ENCODE measurements at regions not wholly inside any gene's neighbourhood (a gene's known extent, or its start where the extent isn't known, plus 50 kb on each side); places are given as distances from the start of the nearest gene placed in this dataset.

GRCh38 chr13:80177327-80177726 is 163.6 kb downstream of the SPRY2 start:
- H3K4me3 ChIP-seq (ENCODE audit: control insufficient read depth in 2 of 3, extremely low read depth in 1 of 3, insufficient read depth in 2 of 3, low read depth in 1 of 3, low read length in 3 of 3) = no peak overlapping the region
- no peaks in the 10 kb centered on the region for H3K9me3 ChIP-seq (ENCODE audit: control insufficient read depth, low read depth, low read length)
- H3K36me3 ChIP-seq (ENCODE audit: control insufficient read depth in 2 of 2, extremely low read depth in 1 of 2, insufficient read depth in 2 of 2, low read length in 2 of 2) = no peaks in the 10 kb centered on the region
- no peaks in the 10 kb centered on the region for H3K9me1 ChIP-seq (ENCODE audit: control insufficient read depth, extremely low read depth, insufficient read depth, low read length)
- H3K79me2 ChIP-seq (ENCODE audit: control insufficient read depth, insufficient read depth, low read length) = no peaks in the 10 kb centered on the region
- dilution Hi-C loops (cut with MboI; ENCODE audit: extremely low pct_ligation_motif_present, low sequenced_read_pairs) = no loop called here
- TF ChIP-seq, protein P1, sequence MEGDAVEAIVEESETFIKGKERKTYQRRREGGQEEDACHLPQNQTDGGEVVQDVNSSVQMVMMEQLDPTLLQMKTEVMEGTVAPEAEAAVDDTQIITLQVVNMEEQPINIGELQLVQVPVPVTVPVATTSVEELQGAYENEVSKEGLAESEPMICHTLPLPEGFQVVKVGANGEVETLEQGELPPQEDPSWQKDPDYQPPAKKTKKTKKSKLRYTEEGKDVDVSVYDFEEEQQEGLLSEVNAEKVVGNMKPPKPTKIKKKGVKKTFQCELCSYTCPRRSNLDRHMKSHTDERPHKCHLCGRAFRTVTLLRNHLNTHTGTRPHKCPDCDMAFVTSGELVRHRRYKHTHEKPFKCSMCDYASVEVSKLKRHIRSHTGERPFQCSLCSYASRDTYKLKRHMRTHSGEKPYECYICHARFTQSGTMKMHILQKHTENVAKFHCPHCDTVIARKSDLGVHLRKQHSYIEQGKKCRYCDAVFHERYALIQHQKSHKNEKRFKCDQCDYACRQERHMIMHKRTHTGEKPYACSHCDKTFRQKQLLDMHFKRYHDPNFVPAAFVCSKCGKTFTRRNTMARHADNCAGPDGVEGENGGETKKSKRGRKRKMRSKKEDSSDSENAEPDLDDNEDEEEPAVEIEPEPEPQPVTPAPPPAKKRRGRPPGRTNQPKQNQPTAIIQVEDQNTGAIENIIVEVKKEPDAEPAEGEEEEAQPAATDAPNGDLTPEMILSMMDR (optimal IDR thresholded peaks at IDR 0.05 in 1 of 3, IDR thresholded peaks at IDR 0.05 in 1 of 3, conservative IDR thresholded peaks at IDR 0.05 in 1 of 3; ENCODE audit: extremely low read depth in 1 of 3, insufficient read depth in 2 of 3, low read length in 3 of 3) = no peak
- no peak for TF ChIP-seq EZH2 (IDR thresholded peaks at IDR 0.05; ENCODE audit: low read length)
- H3K4me1 ChIP-seq (ENCODE audit: control insufficient read depth, extremely low read depth, insufficient read depth, low read length) = peaks cover 3% of the 10 kb centered on the region
- H3K27me3 ChIP-seq (ENCODE audit: control insufficient read depth, extremely low read depth, insufficient read depth, low read length) = no peaks in the 10 kb centered on the region
- DNase-seq (ENCODE audit: low read depth, low spot score) = peak; percentile 5
- H3K27ac ChIP-seq (ENCODE audit: control insufficient read depth, insufficient read depth, low read length) = no peak overlapping the region
- FAIRE-seq = peak; percentile 65
- H4K20me1 ChIP-seq (ENCODE audit: control insufficient read depth, extremely low read depth, insufficient read depth, low read length) = no peaks in the 10 kb centered on the region
- H3K4me2 ChIP-seq (ENCODE audit: control insufficient read depth, extremely low read depth, insufficient read depth, low read depth, low read length) = no peak overlapping the region
- H2AFZ ChIP-seq (ENCODE audit: control insufficient read depth, low read length) = no peak overlapping the region
- H3K9ac ChIP-seq (ENCODE audit: control insufficient read depth, extremely low read depth, insufficient read depth, low read length) = no peak overlapping the region

DNA sequence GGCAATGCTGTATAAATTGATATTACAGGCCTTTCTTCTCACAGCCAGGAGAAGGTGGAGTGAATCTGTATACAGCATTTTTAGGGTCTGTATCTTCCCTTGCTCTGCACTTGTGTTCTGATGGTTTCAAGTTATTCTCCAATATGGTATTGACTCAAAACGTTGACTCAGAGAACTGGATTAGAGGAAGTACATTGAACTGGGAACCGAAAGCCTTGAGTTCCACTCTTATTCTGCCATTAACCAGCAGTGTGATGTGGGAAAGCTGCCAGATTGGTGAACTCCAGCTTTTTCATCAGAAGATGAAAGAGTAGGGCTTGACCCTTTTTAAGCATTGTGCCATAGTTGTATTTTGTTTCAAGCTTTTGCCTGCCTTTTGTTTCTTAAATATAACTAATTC is 167.7 kb downstream of the SPRY2 start:
- H2AFZ ChIP-seq (ENCODE audit: control insufficient read depth, low read length) = no peak overlapping the region
- no peaks in the 10 kb centered on the region for H3K36me3 ChIP-seq (ENCODE audit: control insufficient read depth in 2 of 2, extremely low read depth in 1 of 2, insufficient read depth in 2 of 2, low read length in 2 of 2)
- no peak for DNase-seq (ENCODE audit: low read depth, low spot score)
- TF ChIP-seq, protein P1 (optimal IDR thresholded peaks at IDR 0.05 in 1 of 3, IDR thresholded peaks at IDR 0.05 in 1 of 3, conservative IDR thresholded peaks at IDR 0.05 in 1 of 3; ENCODE audit: extremely low read depth in 1 of 3, insufficient read depth in 2 of 3, low read length in 3 of 3) = no peak
- no peak for TF ChIP-seq EZH2 (IDR thresholded peaks at IDR 0.05; ENCODE audit: low read length)
- FAIRE-seq = no peak
- no peak overlapping the region for H3K9ac ChIP-seq (ENCODE audit: control insufficient read depth, extremely low read depth, insufficient read depth, low read length)
- H4K20me1 ChIP-seq (ENCODE audit: control insufficient read depth, extremely low read depth, insufficient read depth, low read length) = no peaks in the 10 kb centered on the region
- H3K4me2 ChIP-seq (ENCODE audit: control insufficient read depth, extremely low read depth, insufficient read depth, low read depth, low read length) = no peak overlapping the region
- no peaks in the 10 kb centered on the region for H3K9me3 ChIP-seq (ENCODE audit: control insufficient read depth, low read depth, low read length)
- peaks cover 3% of the 10 kb centered on the region for H3K4me1 ChIP-seq (ENCODE audit: control insufficient read depth, extremely low read depth, insufficient read depth, low read length)
- H3K27me3 ChIP-seq (ENCODE audit: control insufficient read depth, extremely low read depth, insufficient read depth, low read length) = no peaks in the 10 kb centered on the region
- no peak overlapping the region for H3K27ac ChIP-seq (ENCODE audit: control insufficient read depth, insufficient read depth, low read length)
- no peaks in the 10 kb centered on the region for H3K9me1 ChIP-seq (ENCODE audit: control insufficient read depth, extremely low read depth, insufficient read depth, low read length)
- H3K79me2 ChIP-seq (ENCODE audit: control insufficient read depth, insufficient read depth, low read length) = no peaks in the 10 kb centered on the region
- no peak overlapping the region for H3K4me3 ChIP-seq (ENCODE audit: control insufficient read depth in 2 of 3, extremely low read depth in 1 of 3, insufficient read depth in 2 of 3, low read depth in 1 of 3, low read length in 3 of 3)
- dilution Hi-C loops (cut with MboI; ENCODE audit: extremely low pct_ligation_motif_present, low sequenced_read_pairs) = no loop called here

Data from keratinocyte (primary cell).